PC-9 (cell line): ENCODE measurements at regions not wholly inside any gene's neighbourhood (a gene's known extent, or its start where the extent isn't known, plus 50 kb on each side); places are given as distances from the start of the nearest gene placed in this dataset.

Source experiments
- EZH2 ChIP-seq: fragments of 200-600 bp; sonication (generic); IDR thresholded peaks from 2 replicates; pipeline ENCODE4 v1.8.0; 2017; ENCODE audit warnings: antibody characterized with exemption, low read depth
- TF ChIP-seq, protein P1 (sequence below): fragments of 200-600 bp; sonication (generic); conservative IDR thresholded peaks from 2 replicates; pipeline ENCODE4 v1.6.1; 2017; ENCODE audit warnings: mixed run types, antibody characterized with exemption, mild to moderate bottlenecking, moderate library complexity

DNA sequence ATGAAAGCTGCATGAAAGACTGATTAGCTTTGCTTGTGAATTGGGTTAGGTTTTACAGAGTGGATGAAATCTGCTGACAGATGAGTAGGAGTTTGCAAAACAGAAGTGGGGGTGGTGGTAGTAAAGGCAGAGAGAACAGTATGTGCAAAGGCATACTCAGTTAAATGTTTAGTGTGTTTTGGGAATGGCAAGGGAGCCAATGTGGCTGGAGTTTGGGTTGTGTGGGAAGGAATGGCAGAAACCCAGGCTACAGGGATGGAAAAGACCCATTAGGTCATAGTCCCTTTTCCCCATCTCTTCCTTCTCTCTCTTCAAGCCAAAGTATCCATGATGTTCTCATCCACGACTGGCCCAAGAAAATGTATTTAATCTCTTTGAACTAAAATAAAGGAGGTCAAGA, 362.2 kb upstream of the LYPLAL1 start:
- TF ChIP-seq, protein P1, sequence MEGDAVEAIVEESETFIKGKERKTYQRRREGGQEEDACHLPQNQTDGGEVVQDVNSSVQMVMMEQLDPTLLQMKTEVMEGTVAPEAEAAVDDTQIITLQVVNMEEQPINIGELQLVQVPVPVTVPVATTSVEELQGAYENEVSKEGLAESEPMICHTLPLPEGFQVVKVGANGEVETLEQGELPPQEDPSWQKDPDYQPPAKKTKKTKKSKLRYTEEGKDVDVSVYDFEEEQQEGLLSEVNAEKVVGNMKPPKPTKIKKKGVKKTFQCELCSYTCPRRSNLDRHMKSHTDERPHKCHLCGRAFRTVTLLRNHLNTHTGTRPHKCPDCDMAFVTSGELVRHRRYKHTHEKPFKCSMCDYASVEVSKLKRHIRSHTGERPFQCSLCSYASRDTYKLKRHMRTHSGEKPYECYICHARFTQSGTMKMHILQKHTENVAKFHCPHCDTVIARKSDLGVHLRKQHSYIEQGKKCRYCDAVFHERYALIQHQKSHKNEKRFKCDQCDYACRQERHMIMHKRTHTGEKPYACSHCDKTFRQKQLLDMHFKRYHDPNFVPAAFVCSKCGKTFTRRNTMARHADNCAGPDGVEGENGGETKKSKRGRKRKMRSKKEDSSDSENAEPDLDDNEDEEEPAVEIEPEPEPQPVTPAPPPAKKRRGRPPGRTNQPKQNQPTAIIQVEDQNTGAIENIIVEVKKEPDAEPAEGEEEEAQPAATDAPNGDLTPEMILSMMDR: no peak
- no peak for TF ChIP-seq EZH2
